H1 (cell line): ENCODE measurements at regions not wholly inside any gene's neighbourhood (a gene's known extent, or its start where the extent isn't known, plus 50 kb on each side); places are given as distances from the start of the nearest gene placed in this dataset.

ENCODE experiments used
- CTCF ChIA-PET: fragments of 300-600 bp; sonication (Branson Sonifier 250); formaldehyde crosslinking; loops from one replicate; lab custom pipeline; 2021; ENCODE audit not compliant: partially characterized antibody; lab: Charles Lee
- POLR2A ChIA-PET: fragments of 300-600 bp; sonication (Branson Sonifier 250); formaldehyde crosslinking; loops from one replicate; lab custom pipeline; 2021; ENCODE audit warnings: inconsistent platforms; ENCODE audit not compliant: partially characterized antibody; lab: Charles Lee
- DNase-seq, 2 experiments: peaks; one replicate each; pipeline versions ENCODE4 v3.0.0 to v3.0.0-alpha.2; 2010 to 2022; ENCODE audit warnings: low spot score in 2 of 2, low read depth in 1 of 2, mixed read lengths in 1 of 2
- FAIRE-seq: peaks from 2 replicates; lab custom pipeline; 2011; peaks lifted over from hg19 to GRCh38; lab: Jason Lieb, UNC
- H2AFZ ChIP-seq: 2 replicates; pipeline ENCODE4 v1.8.1; 2012; ENCODE audit warnings: low read length, inconsistent platforms
- H2AK5ac ChIP-seq: 2 replicates; pipeline ENCODE4 v1.6.1; 2013; ENCODE audit warnings: low read depth, low read length
- H2BK120ac ChIP-seq: replicated peaks from 2 replicates; pipeline ENCODE3; 2013; ENCODE audit warnings: low read depth, low read length, inconsistent platforms
- H2BK12ac ChIP-seq: 2 replicates; pipeline ENCODE4 v1.6.1; 2013; ENCODE audit warnings: low read depth, low read length
- H2BK15ac ChIP-seq: 2 replicates; pipeline ENCODE4 v1.6.1; 2013; ENCODE audit warnings: low read length
- H2BK20ac ChIP-seq: 2 replicates; pipeline ENCODE4 v1.6.1; 2013; ENCODE audit warnings: low read length
- H2BK5ac ChIP-seq: 2 replicates; pipeline ENCODE4 v1.6.1; 2013; ENCODE audit warnings: low read depth, low read length
- H3K14ac ChIP-seq: 2 replicates; pipeline ENCODE4 v1.6.1; 2013; ENCODE audit warnings: inconsistent platforms; ENCODE audit not compliant: insufficient read length
- H3K18ac ChIP-seq: 2 replicates; pipeline ENCODE4 v1.6.1; 2013; ENCODE audit warnings: low read length; ENCODE audit errors: extremely low read depth
- H3K23ac ChIP-seq: 2 replicates; pipeline ENCODE4 v1.6.1; 2013; ENCODE audit warnings: inconsistent platforms; ENCODE audit not compliant: insufficient read length
- H3K23me2 ChIP-seq: 2 replicates; pipeline ENCODE4 v1.6.1; 2013; ENCODE audit warnings: low read depth, low read length
- H3K27ac ChIP-seq: 2 replicates; pipeline ENCODE4 v1.6.1; 2011; ENCODE audit warnings: low read depth, low read length, inconsistent platforms
- H3K27me3 ChIP-seq, 4 experiments: replicated peaks in 1 of 4; 1 replicate in 1 of 4; 2 replicates in 3 of 4; pipeline versions ENCODE4 v1.6.1 to v1.8.1; 2011 to 2013; ENCODE audit warnings: low read length in 3 of 4, mild to moderate bottlenecking in 3 of 4, inconsistent platforms in 2 of 4, mixed read lengths in 2 of 4, moderate library complexity in 1 of 4; ENCODE audit not compliant: control insufficient read depth in 3 of 4, insufficient read depth in 3 of 4; ENCODE audit errors: extremely low read depth in 1 of 4
- H3K36me3 ChIP-seq, 4 experiments: 2 replicates each; pipeline versions ENCODE4 v1.6.1 to v1.8.1; 2011 to 2013; ENCODE audit warnings: mild to moderate bottlenecking in 4 of 4, low read length in 3 of 4, moderate library complexity in 2 of 4, control low read depth in 1 of 4, inconsistent platforms in 1 of 4; ENCODE audit not compliant: insufficient read depth in 4 of 4, control insufficient read depth in 2 of 4
- H3K4ac ChIP-seq: replicated peaks from 2 replicates; pipeline ENCODE3; 2013; ENCODE audit warnings: low read length, low read depth, mixed read lengths, inconsistent platforms; ENCODE audit not compliant: insufficient read length
- H3K4me1 ChIP-seq, 4 experiments: replicated peaks in 1 of 4; 1 replicate in 1 of 4; 2 replicates in 3 of 4; pipeline versions ENCODE4 v1.6.1 to v1.8.1; 2011 to 2013; ENCODE audit warnings: low read length in 3 of 4, inconsistent platforms in 2 of 4, mixed read lengths in 1 of 4; ENCODE audit not compliant: insufficient read depth in 4 of 4, control insufficient read depth in 3 of 4
- H3K4me2 ChIP-seq, 2 experiments: 2 replicates each; pipeline versions ENCODE4 v1.6.1 to v1.8.1; 2011 to 2013; ENCODE audit warnings: low read depth in 2 of 2, low read length in 2 of 2, control low read depth in 1 of 2, inconsistent platforms in 1 of 2, mild to moderate bottlenecking in 1 of 2; ENCODE audit not compliant: insufficient read depth in 1 of 2
- H3K4me3 ChIP-seq, 4 experiments: fragments of 200-600, 300-600 bp in 1 of 4; sonication (generic), shearing (Covaris generic), sonication (Bioruptor Twin) in 1 of 4; 2 replicates each; pipeline versions ENCODE4 v1.5.1 to v1.8.1; 2011 to 2016; ENCODE audit warnings: low read length in 4 of 4, low read depth in 3 of 4, control low read depth in 2 of 4, inconsistent platforms in 2 of 4, mild to moderate bottlenecking in 2 of 4, mixed read lengths in 1 of 4, moderate library complexity in 1 of 4; ENCODE audit not compliant: insufficient read depth in 2 of 4; ENCODE audit errors: extremely low read depth in 1 of 4
- H3K56ac ChIP-seq: replicated peaks from 2 replicates; pipeline ENCODE3; 2013; ENCODE audit warnings: low read depth, mild to moderate bottlenecking, mixed read lengths, low read length, inconsistent platforms; ENCODE audit not compliant: insufficient read length
- H3K79me1 ChIP-seq: 2 replicates; pipeline ENCODE4 v1.6.1; 2013; ENCODE audit warnings: low read depth, low read length, control low read depth
- H3K79me2 ChIP-seq, 2 experiments: 2 replicates each; pipeline versions ENCODE4 v1.6.1 to v1.8.1; 2012 to 2013; ENCODE audit warnings: low read length in 2 of 2, mild to moderate bottlenecking in 2 of 2, inconsistent platforms in 1 of 2; ENCODE audit not compliant: insufficient read depth in 2 of 2, control insufficient read depth in 1 of 2
- H3K9ac ChIP-seq, 4 experiments: replicated peaks in 1 of 4; 1 replicate in 1 of 4; 2 replicates in 3 of 4; pipeline versions ENCODE4 v1.6.1 to v1.8.1; 2011 to 2013; ENCODE audit warnings: low read depth in 3 of 4, low read length in 3 of 4, control low read depth in 2 of 4, mild to moderate bottlenecking in 2 of 4, moderate library complexity in 2 of 4, inconsistent platforms in 1 of 4; ENCODE audit errors: extremely low read depth in 1 of 4
- H3K9me3 ChIP-seq, 2 experiments: 2 replicates each; pipeline versions ENCODE4 v1.6.1 to v1.8.1; 2012 to 2013; ENCODE audit warnings: mild to moderate bottlenecking in 2 of 2, moderate library complexity in 2 of 2, control low read depth in 1 of 2, inconsistent platforms in 1 of 2, low read depth in 1 of 2, low read length in 1 of 2, mixed read lengths in 1 of 2; ENCODE audit not compliant: insufficient read depth in 2 of 2
- H4K20me1 ChIP-seq, 2 experiments: replicated peaks in 1 of 2; 2 replicates each; pipeline versions ENCODE3 to v1.8.1; 2011 to 2013; ENCODE audit warnings: inconsistent platforms in 2 of 2, low read length in 2 of 2, mild to moderate bottlenecking in 1 of 2; ENCODE audit not compliant: insufficient read depth in 2 of 2, control insufficient read depth in 1 of 2
- H4K5ac ChIP-seq: 2 replicates; pipeline ENCODE4 v1.6.1; 2013; ENCODE audit warnings: low read length, low read depth, mixed read lengths, inconsistent platforms; ENCODE audit not compliant: insufficient read length
- H4K8ac ChIP-seq: 2 replicates; pipeline ENCODE4 v1.8.0; 2013; ENCODE audit warnings: mild to moderate bottlenecking, moderate library complexity, low read length, inconsistent platforms; ENCODE audit not compliant: insufficient read depth; ENCODE audit errors: extremely low read depth
- H4K91ac ChIP-seq: replicated peaks from 2 replicates; pipeline ENCODE3; 2013; ENCODE audit warnings: low read length, mixed read lengths, inconsistent platforms; ENCODE audit not compliant: insufficient read length
- HDAC6 ChIP-seq: IDR thresholded peaks from one replicate; pipeline ENCODE4 v1.7.1; 2012; ENCODE audit warnings: low read depth, mild to moderate bottlenecking, inconsistent platforms, low read length, moderate library complexity
- RNF2 ChIP-seq: fragments of 200-900, 300-1000 bp; sonication (generic); IDR thresholded peaks from 2 replicates; pipeline ENCODE4 v1.7.1; 2016; ENCODE audit warnings: borderline replicate concordance, low read depth, mild to moderate bottlenecking, antibody characterized with exemption, low read length; ENCODE audit not compliant: poor library complexity, severe bottlenecking; ENCODE audit errors: missing control alignments
- WGBS, 2 experiments: shearing (Covaris generic) in 1 of 2; methylation state at CpG; one replicate each; pipeline versions ENCODE4 v1.1.6 to v1.1.7; 2013 to 2015; ENCODE audit warnings: low lambda C conversion rate in 2 of 2, mixed read lengths in 2 of 2, inconsistent platforms in 1 of 2, low coverage in 1 of 2, missing lambda C conversion rate in 1 of 2; ENCODE audit not compliant: insufficient replicate concordance in 2 of 2, insufficient coverage in 1 of 2, insufficient read length in 1 of 2; ENCODE audit errors: extremely low coverage in 1 of 2, missing lambda C conversion rate in 1 of 2; 5-methylcytosine and 5-hydroxymethylcytosine counted together
- TF ChIP-seq, protein P1 (sequence below): IDR thresholded peaks from 2 replicates; pipeline ENCODE4 v1.6.1; 2012; ENCODE audit warnings: inconsistent platforms

DNA sequence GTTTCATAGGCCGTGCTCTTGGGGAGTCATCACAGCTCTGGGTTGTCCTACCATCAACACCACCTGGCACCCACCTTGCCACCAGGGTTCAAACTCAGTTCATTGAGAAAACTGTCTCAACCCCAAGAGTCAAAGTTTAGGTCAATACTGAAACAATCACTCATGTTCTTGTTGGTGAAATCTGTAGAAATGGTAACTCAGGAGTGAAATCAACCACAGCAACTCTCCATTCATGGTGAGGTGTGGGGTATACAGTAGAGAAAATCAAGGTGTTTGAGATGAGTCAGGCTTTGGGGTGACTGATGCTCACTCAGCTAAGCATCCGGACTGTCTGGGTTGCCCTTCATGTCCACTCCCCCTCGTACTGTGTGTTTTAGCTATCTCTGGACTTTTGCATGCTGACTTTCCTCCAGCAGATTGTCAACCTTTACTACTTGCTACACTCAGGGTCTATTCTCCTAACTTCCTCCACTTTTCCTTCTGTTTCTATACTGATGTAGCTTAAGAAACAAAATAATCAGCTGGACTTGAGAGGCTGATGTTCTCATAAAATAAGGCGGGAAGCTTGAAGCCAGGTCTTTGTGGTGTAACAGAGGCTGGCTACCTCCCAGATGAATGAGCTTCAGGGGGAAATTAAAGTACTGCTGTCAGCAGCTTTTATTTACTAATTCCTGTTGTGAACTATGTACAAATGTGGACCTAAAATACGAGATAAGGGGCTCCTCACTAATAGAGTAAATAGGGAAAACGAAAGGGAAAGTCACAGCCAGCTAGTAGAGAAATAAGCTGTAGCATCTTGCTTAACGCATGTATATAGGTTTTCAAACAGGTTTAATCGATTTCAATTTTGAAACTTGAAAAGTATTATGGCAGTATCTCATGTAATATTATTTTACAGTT is 173.6 kb upstream of the AKR1E2 start:
- no peaks in the 10 kb centered on the region for H3K79me1 ChIP-seq
- no peaks in the 10 kb centered on the region for H3K79me2 ChIP-seq
- no peaks in the 10 kb centered on the region for H4K20me1 ChIP-seq
- no peak overlapping the region for H2BK15ac ChIP-seq
- H3K27ac ChIP-seq: no peak overlapping the region
- H3K18ac ChIP-seq: no peak overlapping the region
- ChIA-PET POLR2A (no interaction called here), CTCF (interaction anchor here (0.9 to 1.3 kb wide), 3 partner anchors 138 to 420 kb away, joined by 3 to 4 read pairs (median 3); no protein-coding TSS in a partner anchor)
- no peak overlapping the region for H2BK12ac ChIP-seq
- H3K4ac ChIP-seq: no peak overlapping the region
- H3K23ac ChIP-seq: no peak overlapping the region
- H3K27me3 ChIP-seq: no peaks in the 10 kb centered on the region; a peak in 2 of 7 replicates
- no peak overlapping the region for H3K4me3 ChIP-seq
- no peak for FAIRE-seq
- peak overlapping the region; percentile 81 for H2BK120ac ChIP-seq
- H4K91ac ChIP-seq: no peak overlapping the region
- H3K9me3 ChIP-seq: no peaks in the 10 kb centered on the region
- TF ChIP-seq, protein P1, sequence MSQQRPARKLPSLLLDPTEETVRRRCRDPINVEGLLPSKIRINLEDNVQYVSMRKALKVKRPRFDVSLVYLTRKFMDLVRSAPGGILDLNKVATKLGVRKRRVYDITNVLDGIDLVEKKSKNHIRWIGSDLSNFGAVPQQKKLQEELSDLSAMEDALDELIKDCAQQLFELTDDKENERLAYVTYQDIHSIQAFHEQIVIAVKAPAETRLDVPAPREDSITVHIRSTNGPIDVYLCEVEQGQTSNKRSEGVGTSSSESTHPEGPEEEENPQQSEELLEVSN: peak; percentile 73
- TF ChIP-seq HDAC6 (no peak), RNF2 (no peak)
- TF ChIP-seq, all 59 proteins: peak for 1
- WGBS, 2 experiments: 75% methylated on average over 8 of the region's 8 CpGs; no CpG with 5 or more reads in 1 of the 2 experiments
- no peak overlapping the region for H3K4me2 ChIP-seq
- H3K4me1 ChIP-seq: peaks cover 0 to 2% (median 0%) of the 10 kb centered on the region in 4 experiments; a peak in 1 of 7 replicates
- no peak overlapping the region for H3K14ac ChIP-seq
- H2AK5ac ChIP-seq: no peak overlapping the region
- H4K8ac ChIP-seq: no peak overlapping the region
- DNase-seq: no peak
- H3K36me3 ChIP-seq: no peaks in the 10 kb centered on the region
- no peak overlapping the region for H4K5ac ChIP-seq
- no peak overlapping the region for H3K56ac ChIP-seq
- H2AFZ ChIP-seq: no peak overlapping the region
- H2BK5ac ChIP-seq: no peak overlapping the region
- no peaks in the 10 kb centered on the region for H3K23me2 ChIP-seq
- H3K9ac ChIP-seq: no peak overlapping the region
- no peak overlapping the region for H2BK20ac ChIP-seq
